ENCODE measurements at regions not wholly inside any gene's neighbourhood (a gene's known extent, or its start where the extent isn't known, plus 50 kb on each side); places are given as distances from the start of the nearest gene placed in this dataset.

DNA sequence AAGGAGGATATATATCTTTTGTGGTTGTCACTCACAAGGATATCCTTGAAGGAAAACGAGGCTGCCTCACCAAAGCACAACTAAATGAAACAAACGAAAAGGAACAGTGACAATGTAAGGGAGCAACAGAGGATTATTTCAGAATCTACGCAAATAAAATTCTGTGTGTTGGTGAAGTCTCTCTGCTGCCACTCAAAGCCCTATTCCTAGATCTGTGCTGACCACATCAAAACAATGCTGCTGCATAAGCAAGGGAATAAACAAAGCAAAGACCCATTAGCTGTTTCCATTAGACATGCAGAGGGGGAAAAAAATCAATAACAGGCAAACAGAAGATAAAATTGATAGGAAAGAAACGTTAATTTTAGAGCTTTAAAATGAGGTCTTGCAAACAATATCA, 204.4 kb downstream of the MZT1 start:
- TF ChIP-seq, protein P1, sequence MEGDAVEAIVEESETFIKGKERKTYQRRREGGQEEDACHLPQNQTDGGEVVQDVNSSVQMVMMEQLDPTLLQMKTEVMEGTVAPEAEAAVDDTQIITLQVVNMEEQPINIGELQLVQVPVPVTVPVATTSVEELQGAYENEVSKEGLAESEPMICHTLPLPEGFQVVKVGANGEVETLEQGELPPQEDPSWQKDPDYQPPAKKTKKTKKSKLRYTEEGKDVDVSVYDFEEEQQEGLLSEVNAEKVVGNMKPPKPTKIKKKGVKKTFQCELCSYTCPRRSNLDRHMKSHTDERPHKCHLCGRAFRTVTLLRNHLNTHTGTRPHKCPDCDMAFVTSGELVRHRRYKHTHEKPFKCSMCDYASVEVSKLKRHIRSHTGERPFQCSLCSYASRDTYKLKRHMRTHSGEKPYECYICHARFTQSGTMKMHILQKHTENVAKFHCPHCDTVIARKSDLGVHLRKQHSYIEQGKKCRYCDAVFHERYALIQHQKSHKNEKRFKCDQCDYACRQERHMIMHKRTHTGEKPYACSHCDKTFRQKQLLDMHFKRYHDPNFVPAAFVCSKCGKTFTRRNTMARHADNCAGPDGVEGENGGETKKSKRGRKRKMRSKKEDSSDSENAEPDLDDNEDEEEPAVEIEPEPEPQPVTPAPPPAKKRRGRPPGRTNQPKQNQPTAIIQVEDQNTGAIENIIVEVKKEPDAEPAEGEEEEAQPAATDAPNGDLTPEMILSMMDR (conservative IDR thresholded peaks at IDR 0.05 in 1 of 2, IDR thresholded peaks at IDR 0.05 in 1 of 2; ENCODE audit: low read depth in 1 of 2, low read length in 2 of 2): no peak
- TF ChIP-seq EZH2 (IDR thresholded peaks at IDR 0.05; ENCODE audit: low read length, missing control alignments): no peak

Measured in fibroblast of lung (primary cell).